Stimulated activated naive CD8-positive, alpha-beta T cell treated with anti-CD3 and anti-CD28 coated beads, Interleukin-15, Interleukin-2, amounts not matched to agents 100 U/mL and 50 U/mL, for 24 hours (primary cell): ENCODE measurements at regions not wholly inside any gene's neighbourhood (a gene's known extent, or its start where the extent isn't known, plus 50 kb on each side); places are given as distances from the start of the nearest gene placed in this dataset.
"Not testable (repeated sequence)": the region's sequence is repeated elsewhere in the genome, so short reads cannot be mapped to it uniquely, and the experiment has no call there.

Source experiments
- ATAC-seq: fragments of 150-1000 bp; cut with Tn5 transposase; one replicate; pipeline ENCODE4 v1.10.0; 2021
- DNase-seq: peaks from one replicate; pipeline ENCODE4 v3.0.0; 2021

GRCh38 chr5:97937846-97938245, 754.8 kb upstream of the RIOK2 start:
- DNase-seq (no peak), ATAC-seq (peak; percentile 32)

- no peak for DNase-seq
- no peak for ATAC-seq
Measured at GRCh38 chr5:97943036-97943435, 760.0 kb upstream of the RIOK2 start.

GRCh38 chr5:97951139-97951538, 768.1 kb upstream of the RIOK2 start:
- no peak for DNase-seq
- no peak for ATAC-seq

- no peak for ATAC-seq
- no peak for DNase-seq
Measured at GRCh38 chr5:97955450-97955849, 772.4 kb upstream of the RIOK2 start.

GRCh38 chr5:97967292-97967691, 784.2 kb upstream of the RIOK2 start:
- ATAC-seq (no peak), DNase-seq (no peak)

- ATAC-seq, result no peak
- DNase-seq, result no peak
Measured at GRCh38 chr5:97968346-97968745, 785.3 kb upstream of the RIOK2 start.

- no peak for DNase-seq
- no peak for ATAC-seq
Measured at GRCh38 chr5:97979740-97980139, 793.7 kb upstream of the RGMB start.

- DNase-seq (no peak), ATAC-seq (no peak)
Measured at GRCh38 chr5:97980291-97980690, 793.2 kb upstream of the RGMB start.

- no peak for ATAC-seq
- no peak for DNase-seq
Measured at GRCh38 chr5:97986069-97986468, 787.4 kb upstream of the RGMB start.

GRCh38 chr5:97991236-97991635, 782.2 kb upstream of the RGMB start:
- no peak for ATAC-seq
- DNase-seq, result no peak

- no peak for DNase-seq
- no peak for ATAC-seq
Measured at GRCh38 chr5:97998941-97999340, 774.5 kb upstream of the RGMB start.

- ATAC-seq (no peak), DNase-seq (no peak)
Measured at GRCh38 chr5:98004463-98004862, 769.0 kb upstream of the RGMB start.

GRCh38 chr5:98016771-98017170, 756.7 kb upstream of the RGMB start:
- ATAC-seq, result no peak
- no peak for DNase-seq

GRCh38 chr5:98030273-98030672, 743.2 kb upstream of the RGMB start:
- DNase-seq, ATAC-seq: not testable (repeated sequence)

GRCh38 chr5:98031036-98031435, 742.4 kb upstream of the RGMB start:
- not testable (repeated sequence) for DNase-seq

GRCh38 chr5:98031496-98031895, 742.0 kb upstream of the RGMB start:
- ATAC-seq (no peak), DNase-seq (no peak)

More at GRCh38 chr5:98031036-98031435, 742.4 kb upstream of the RGMB start:
- ATAC-seq, result not testable (repeated sequence)

- ATAC-seq (no peak), DNase-seq (no peak)
Measured at GRCh38 chr5:98031926-98032325, 741.5 kb upstream of the RGMB start.

- ATAC-seq (no peak), DNase-seq (no peak)
Measured at GRCh38 chr5:98041661-98042060, 731.8 kb upstream of the RGMB start.

GRCh38 chr5:98042521-98042920, 730.9 kb upstream of the RGMB start:
- ATAC-seq, result no peak
- no peak for DNase-seq

GRCh38 chr5:98042961-98043360, 730.5 kb upstream of the RGMB start:
- ATAC-seq (no peak), DNase-seq (no peak)

GRCh38 chr5:98050583-98050982, 722.9 kb upstream of the RGMB start:
- DNase-seq (no peak), ATAC-seq (no peak)

GRCh38 chr5:98053170-98053569, 720.3 kb upstream of the RGMB start:
- ATAC-seq (no peak), DNase-seq (no peak)

- no peak for ATAC-seq
- no peak for DNase-seq
Measured at GRCh38 chr5:98060148-98060547, 713.3 kb upstream of the RGMB start.

- ATAC-seq, result no peak
- DNase-seq, result no peak
Measured at GRCh38 chr5:98064118-98064685, 709.3 kb upstream of the RGMB start.
